ENCODE measurements at regions not wholly inside any gene's neighbourhood (a gene's known extent, or its start where the extent isn't known, plus 50 kb on each side); places are given as distances from the start of the nearest gene placed in this dataset.

DNA sequence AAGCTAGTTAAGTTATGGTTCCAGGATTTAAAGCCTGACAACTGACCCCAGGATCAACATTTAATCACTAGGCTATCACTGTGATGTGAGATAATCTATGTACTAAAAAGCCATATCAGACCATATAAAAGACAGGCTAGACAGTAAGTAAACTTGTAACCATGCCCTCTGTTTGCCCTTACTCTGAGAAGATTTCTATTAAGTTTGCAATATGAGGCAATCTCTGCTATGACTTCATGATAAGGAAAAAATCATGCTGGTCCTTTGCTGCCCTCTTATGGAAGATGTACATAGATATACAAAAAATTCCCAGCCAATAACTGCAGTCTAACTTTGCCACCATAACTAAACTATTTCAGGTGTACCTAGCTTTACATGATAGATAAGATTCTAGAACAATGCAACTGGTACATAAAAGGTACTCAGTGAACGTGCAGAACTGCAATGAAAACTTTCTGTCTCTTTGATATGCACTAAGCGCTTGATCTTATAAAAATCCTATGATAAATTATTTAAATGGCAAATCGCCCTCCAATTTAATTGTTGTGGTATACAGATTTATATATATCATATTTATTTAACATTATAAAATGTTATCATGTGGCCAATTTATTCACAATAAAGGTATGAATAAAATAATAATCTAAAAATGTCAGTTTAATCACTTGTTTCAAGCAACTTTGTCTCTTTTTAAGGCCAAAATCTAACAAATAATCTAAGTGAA is 70.5 kb downstream of the FAM217A start (continued):
- no peak for TF ChIP-seq ZNF12 (CRISPR knock-in tag; IDR thresholded peaks at IDR 0.05)
- TF ChIP-seq, protein P1, sequence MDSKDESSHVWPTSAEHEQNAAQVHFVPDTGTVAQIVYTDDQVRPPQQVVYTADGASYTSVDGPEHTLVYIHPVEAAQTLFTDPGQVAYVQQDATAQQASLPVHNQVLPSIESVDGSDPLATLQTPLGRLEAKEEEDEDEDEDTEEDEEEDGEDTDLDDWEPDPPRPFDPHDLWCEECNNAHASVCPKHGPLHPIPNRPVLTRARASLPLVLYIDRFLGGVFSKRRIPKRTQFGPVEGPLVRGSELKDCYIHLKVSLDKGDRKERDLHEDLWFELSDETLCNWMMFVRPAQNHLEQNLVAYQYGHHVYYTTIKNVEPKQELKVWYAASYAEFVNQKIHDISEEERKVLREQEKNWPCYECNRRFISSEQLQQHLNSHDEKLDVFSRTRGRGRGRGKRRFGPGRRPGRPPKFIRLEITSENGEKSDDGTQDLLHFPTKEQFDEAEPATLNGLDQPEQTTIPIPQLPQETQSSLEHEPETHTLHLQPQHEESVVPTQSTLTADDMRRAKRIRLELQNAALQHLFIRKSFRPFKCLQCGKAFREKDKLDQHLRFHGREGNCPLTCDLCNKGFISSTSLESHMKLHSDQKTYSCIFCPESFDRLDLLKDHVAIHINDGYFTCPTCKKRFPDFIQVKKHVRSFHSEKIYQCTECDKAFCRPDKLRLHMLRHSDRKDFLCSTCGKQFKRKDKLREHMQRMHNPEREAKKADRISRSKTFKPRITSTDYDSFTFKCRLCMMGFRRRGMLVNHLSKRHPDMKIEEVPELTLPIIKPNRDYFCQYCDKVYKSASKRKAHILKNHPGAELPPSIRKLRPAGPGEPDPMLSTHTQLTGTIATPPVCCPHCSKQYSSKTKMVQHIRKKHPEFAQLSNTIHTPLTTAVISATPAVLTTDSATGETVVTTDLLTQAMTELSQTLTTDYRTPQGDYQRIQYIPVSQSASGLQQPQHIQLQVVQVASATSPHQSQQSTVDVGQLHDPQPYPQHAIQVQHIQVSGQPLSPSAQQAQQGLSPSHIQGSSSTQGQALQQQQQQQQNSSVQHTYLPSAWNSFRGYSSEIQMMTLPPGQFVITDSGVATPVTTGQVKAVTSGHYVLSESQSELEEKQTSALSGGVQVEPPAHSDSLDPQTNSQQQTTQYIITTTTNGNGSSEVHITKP (IDR thresholded peaks at IDR 0.05; ENCODE audit: partially characterized antibody): no peak
- TF ChIP-seq, protein P2, sequence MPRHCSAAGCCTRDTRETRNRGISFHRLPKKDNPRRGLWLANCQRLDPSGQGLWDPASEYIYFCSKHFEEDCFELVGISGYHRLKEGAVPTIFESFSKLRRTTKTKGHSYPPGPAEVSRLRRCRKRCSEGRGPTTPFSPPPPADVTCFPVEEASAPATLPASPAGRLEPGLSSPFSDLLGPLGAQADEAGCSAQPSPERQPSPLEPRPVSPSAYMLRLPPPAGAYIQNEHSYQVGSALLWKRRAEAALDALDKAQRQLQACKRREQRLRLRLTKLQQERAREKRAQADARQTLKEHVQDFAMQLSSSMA (CRISPR knock-in tag; IDR thresholded peaks at IDR 0.05): no peak
- TF ChIP-seq ZNF146 (CRISPR knock-in tag; IDR thresholded peaks at IDR 0.05; ENCODE audit: unreplicated experiment): no peak
- TF ChIP-seq, protein P3, sequence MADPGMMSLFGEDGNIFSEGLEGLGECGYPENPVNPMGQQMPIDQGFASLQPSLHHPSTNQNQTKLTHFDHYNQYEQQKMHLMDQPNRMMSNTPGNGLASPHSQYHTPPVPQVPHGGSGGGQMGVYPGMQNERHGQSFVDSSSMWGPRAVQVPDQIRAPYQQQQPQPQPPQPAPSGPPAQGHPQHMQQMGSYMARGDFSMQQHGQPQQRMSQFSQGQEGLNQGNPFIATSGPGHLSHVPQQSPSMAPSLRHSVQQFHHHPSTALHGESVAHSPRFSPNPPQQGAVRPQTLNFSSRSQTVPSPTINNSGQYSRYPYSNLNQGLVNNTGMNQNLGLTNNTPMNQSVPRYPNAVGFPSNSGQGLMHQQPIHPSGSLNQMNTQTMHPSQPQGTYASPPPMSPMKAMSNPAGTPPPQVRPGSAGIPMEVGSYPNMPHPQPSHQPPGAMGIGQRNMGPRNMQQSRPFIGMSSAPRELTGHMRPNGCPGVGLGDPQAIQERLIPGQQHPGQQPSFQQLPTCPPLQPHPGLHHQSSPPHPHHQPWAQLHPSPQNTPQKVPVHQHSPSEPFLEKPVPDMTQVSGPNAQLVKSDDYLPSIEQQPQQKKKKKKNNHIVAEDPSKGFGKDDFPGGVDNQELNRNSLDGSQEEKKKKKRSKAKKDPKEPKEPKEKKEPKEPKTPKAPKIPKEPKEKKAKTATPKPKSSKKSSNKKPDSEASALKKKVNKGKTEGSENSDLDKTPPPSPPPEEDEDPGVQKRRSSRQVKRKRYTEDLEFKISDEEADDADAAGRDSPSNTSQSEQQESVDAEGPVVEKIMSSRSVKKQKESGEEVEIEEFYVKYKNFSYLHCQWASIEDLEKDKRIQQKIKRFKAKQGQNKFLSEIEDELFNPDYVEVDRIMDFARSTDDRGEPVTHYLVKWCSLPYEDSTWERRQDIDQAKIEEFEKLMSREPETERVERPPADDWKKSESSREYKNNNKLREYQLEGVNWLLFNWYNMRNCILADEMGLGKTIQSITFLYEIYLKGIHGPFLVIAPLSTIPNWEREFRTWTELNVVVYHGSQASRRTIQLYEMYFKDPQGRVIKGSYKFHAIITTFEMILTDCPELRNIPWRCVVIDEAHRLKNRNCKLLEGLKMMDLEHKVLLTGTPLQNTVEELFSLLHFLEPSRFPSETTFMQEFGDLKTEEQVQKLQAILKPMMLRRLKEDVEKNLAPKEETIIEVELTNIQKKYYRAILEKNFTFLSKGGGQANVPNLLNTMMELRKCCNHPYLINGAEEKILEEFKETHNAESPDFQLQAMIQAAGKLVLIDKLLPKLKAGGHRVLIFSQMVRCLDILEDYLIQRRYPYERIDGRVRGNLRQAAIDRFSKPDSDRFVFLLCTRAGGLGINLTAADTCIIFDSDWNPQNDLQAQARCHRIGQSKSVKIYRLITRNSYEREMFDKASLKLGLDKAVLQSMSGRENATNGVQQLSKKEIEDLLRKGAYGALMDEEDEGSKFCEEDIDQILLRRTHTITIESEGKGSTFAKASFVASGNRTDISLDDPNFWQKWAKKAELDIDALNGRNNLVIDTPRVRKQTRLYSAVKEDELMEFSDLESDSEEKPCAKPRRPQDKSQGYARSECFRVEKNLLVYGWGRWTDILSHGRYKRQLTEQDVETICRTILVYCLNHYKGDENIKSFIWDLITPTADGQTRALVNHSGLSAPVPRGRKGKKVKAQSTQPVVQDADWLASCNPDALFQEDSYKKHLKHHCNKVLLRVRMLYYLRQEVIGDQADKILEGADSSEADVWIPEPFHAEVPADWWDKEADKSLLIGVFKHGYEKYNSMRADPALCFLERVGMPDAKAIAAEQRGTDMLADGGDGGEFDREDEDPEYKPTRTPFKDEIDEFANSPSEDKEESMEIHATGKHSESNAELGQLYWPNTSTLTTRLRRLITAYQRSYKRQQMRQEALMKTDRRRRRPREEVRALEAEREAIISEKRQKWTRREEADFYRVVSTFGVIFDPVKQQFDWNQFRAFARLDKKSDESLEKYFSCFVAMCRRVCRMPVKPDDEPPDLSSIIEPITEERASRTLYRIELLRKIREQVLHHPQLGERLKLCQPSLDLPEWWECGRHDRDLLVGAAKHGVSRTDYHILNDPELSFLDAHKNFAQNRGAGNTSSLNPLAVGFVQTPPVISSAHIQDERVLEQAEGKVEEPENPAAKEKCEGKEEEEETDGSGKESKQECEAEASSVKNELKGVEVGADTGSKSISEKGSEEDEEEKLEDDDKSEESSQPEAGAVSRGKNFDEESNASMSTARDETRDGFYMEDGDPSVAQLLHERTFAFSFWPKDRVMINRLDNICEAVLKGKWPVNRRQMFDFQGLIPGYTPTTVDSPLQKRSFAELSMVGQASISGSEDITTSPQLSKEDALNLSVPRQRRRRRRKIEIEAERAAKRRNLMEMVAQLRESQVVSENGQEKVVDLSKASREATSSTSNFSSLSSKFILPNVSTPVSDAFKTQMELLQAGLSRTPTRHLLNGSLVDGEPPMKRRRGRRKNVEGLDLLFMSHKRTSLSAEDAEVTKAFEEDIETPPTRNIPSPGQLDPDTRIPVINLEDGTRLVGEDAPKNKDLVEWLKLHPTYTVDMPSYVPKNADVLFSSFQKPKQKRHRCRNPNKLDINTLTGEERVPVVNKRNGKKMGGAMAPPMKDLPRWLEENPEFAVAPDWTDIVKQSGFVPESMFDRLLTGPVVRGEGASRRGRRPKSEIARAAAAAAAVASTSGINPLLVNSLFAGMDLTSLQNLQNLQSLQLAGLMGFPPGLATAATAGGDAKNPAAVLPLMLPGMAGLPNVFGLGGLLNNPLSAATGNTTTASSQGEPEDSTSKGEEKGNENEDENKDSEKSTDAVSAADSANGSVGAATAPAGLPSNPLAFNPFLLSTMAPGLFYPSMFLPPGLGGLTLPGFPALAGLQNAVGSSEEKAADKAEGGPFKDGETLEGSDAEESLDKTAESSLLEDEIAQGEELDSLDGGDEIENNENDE (IDR thresholded peaks at IDR 0.05; ENCODE audit: low read depth, low read length): no peak
- no peak for TF ChIP-seq ADNP (tag; IDR thresholded peaks at IDR 0.05)
- 0 out of 2 replicates have a peak, but pooled peaks have one; percentile 13 for TF ChIP-seq DPF2 (IDR thresholded peaks at IDR 0.05)
- TF ChIP-seq PHTF2 (CRISPR knock-in tag; IDR thresholded peaks at IDR 0.05): no peak
- TF ChIP-seq BCL6 (CRISPR knock-in tag; IDR thresholded peaks at IDR 0.05): no peak
- TF ChIP-seq LEF1 (IDR thresholded peaks at IDR 0.05): no peak
- no peak for TF ChIP-seq KLF1 (tag; IDR thresholded peaks at IDR 0.05)
- TF ChIP-seq XRCC5 (IDR thresholded peaks at IDR 0.05; ENCODE audit: low read depth, low read length): no peak
- TF ChIP-seq ZNF140 (CRISPR knock-in tag; IDR thresholded peaks at IDR 0.05): no peak
- 0 out of 4 replicates have a peak, but pooled peaks of 1 of the 2 experiments have one; percentile 36 for TF ChIP-seq ARNT (IDR thresholded peaks at IDR 0.05)
